Body of pancreas (tissue), 4 donors: ENCODE measurements at regions not wholly inside any gene's neighbourhood (a gene's known extent, or its start where the extent isn't known, plus 50 kb on each side); places are given as distances from the start of the nearest gene placed in this dataset.
"Not testable (repeated sequence)": the region's sequence is repeated elsewhere in the genome, so short reads cannot be mapped to it uniquely, and the experiment has no call there.

ENCODE experiments used
- CTCF ChIP-seq, 7 experiments: fragments of 450-650 bp in 4 of 7; fragments of 200-600 bp in 3 of 7; sonication (generic) in 3 of 7; IDR thresholded peaks; one replicate each; pipeline ENCODE4 v1.5.1; 2016 to 2019; ENCODE audit warnings: antibody characterized with exemption in 7 of 7
- POLR2A ChIP-seq, 3 donors: fragments of 450-650 bp; IDR thresholded peaks; one replicate each; pipeline ENCODE4 v1.6.1; 2016; ENCODE audit warnings: antibody characterized with exemption in 3 of 3, mild to moderate bottlenecking in 2 of 3

- TF ChIP-seq CTCF, POLR2A (IDR thresholded peaks at IDR 0.05): not testable (repeated sequence)
Observed at GRCh38 chr18:75690283-75690682, 262.8 kb upstream of the SMIM21 start.
